ENCODE measurements at regions not wholly inside any gene's neighbourhood (a gene's known extent, or its start where the extent isn't known, plus 50 kb on each side); places are given as distances from the start of the nearest gene placed in this dataset.
"Not testable (repeated sequence)": the region's sequence is repeated elsewhere in the genome, so short reads cannot be mapped to it uniquely, and the experiment has no call there.

- ATAC-seq; DNase-seq; H3K36me3 ChIP-seq; H3K27me3 ChIP-seq; H3K27ac ChIP-seq; H3K9me3 ChIP-seq; H3K4me3 ChIP-seq; H3K4me1 ChIP-seq; intact Hi-C loops (cut with DNase I): not testable (repeated sequence)
- WGBS, 2 donors, result 100% methylated on average over 1 of the region's 1 CpG; no CpG with 5 or more reads in 1 of the 2 donors
These were observed 182.5 kb upstream of the FAM20C start for GRCh38 chr7:9919-10318.

DNA sequence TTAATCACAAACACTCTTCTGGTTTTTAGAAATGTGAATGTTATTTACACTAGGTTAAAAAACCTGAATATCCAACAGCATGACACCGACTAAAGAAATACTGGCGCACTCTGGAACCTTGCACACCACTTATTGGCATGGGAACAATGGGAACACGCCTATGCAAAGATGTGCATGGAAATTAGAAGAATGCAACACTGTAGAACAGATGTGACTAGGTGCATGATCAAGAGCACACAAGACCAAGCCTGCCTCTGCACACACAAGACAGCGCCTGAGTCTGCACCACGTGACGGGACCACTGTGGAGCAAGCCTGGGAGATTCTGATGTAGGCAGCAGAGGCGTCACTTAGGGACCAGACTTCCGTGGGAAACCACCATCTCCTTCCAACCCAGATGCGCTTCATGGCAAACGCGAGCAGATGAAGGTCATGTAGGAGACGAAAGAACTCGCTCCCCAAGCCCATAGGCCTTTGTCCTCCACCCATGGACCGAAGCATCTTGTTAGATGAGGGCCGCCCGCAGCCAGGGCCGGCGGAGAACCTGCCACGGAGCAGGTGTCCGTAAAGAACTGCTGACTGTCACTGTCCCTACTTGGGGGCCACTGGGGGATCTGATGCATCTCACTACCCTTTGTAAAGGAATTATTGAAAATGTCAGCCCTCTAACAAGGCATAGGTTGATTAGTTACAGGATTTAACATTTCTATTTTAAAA, 159.6 kb upstream of the FAM20C start:
- H3K4me1 ChIP-seq; H3K27ac ChIP-seq; H3K4me3 ChIP-seq; intact Hi-C loops (cut with DNase I); H3K36me3 ChIP-seq; ATAC-seq; H3K9me3 ChIP-seq; H3K27me3 ChIP-seq; DNase-seq: not testable (repeated sequence)
- WGBS, 2 donors, result 89 to 94% methylated on average over 8 to 9 of the region's 20 CpGs

DNA sequence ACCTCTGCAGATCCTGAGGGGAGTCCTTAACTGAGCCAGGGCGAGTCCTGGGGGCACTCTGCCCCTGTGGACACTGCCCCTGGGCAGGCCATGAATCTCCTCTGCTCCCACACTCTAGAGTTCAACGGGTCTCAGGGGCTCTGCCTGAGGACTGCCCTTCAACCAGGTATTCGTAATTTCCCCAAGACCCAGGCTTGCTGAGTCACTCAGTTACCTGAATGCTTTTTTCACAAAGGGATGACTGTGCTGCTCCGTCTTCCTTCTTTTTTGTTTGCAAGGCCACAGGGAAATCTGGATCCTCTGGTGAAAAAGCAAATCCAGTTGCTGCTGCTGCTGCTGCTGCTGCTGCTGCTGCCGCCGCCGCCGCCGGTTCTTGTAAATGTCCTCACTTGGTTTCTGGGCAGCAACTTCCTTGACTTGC, 157.2 kb upstream of the FAM20C start:
- DNase-seq, result not testable (repeated sequence)

GRCh38 chr7:36539-36938, 155.8 kb upstream of the FAM20C start:
- H3K9me3 ChIP-seq; H3K4me1 ChIP-seq; H3K27me3 ChIP-seq; DNase-seq; H3K27ac ChIP-seq; H3K4me3 ChIP-seq; intact Hi-C loops (cut with DNase I); H3K36me3 ChIP-seq: not testable (repeated sequence)
- peak; percentile 83 to 96 (median 92) for ATAC-seq
- no CpG with 5 or more reads among the region's 4 CpGs for WGBS, 2 donors

More for the DNA sequence above, 157.2 kb upstream of the FAM20C start:
- H3K9me3 ChIP-seq; H3K27me3 ChIP-seq; H3K4me1 ChIP-seq; intact Hi-C loops (cut with DNase I); H3K36me3 ChIP-seq: not testable (repeated sequence)
- Histone ChIP-seq H3K27ac (peak overlapping the region in 1 of 10 donors; percentile 84), H3K4me3 (peak overlapping the region in 1 of 10 donors; percentile 47)
- 78 to 86% methylated on average over 9 of the region's 9 CpGs for WGBS, 2 donors
- ATAC-seq, result peak in 1 of 8 donors; percentile 23

- ATAC-seq; H3K9me3 ChIP-seq; H3K4me3 ChIP-seq; H3K27me3 ChIP-seq; DNase-seq; intact Hi-C loops (cut with DNase I); H3K36me3 ChIP-seq: not testable (repeated sequence)
- peaks cover 0 to 10% (median 0%) of the 10 kb centered on the region in 9 donors for H3K4me1 ChIP-seq
- peak overlapping the region in 1 of 10 donors; percentile 64 for H3K27ac ChIP-seq
- 95 to 96% methylated on average over 10 of the region's 10 CpGs for WGBS, 2 donors
These were observed 154.7 kb upstream of the FAM20C start for GRCh38 chr7:37656-38055.

DNA sequence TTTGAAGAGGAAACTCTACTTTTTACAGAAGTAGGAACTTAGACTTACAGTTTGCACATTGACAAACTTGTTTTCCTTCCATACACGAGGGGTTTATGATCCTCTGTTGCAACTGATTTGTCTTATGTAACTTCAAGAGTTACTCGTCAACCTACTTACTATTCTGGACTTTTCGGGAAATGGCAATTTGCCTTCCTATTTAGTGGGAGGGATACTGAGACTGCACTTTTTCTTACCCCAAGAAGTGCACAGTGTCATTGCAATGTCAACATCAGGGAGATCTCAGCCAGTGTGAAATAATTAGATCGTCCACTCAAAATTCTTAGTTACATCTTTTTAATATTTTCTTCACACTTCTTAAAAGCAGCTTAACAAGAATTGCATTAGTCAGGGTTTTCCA, 153.9 kb upstream of the FAM20C start:
- H3K36me3 ChIP-seq; H3K4me3 ChIP-seq; H3K27ac ChIP-seq; intact Hi-C loops (cut with DNase I); DNase-seq; H3K9me3 ChIP-seq: not testable (repeated sequence)
- Histone ChIP-seq H3K4me1 (peaks cover 0 to 10% (median 0%) of the 10 kb centered on the region in 9 donors), H3K27me3 (peaks cover 0 to 12% (median 0%) of the 10 kb centered on the region in 7 donors)
- WGBS, 2 donors, result 58 to 68% methylated on average over 1 to 3 of the region's 4 CpGs
- peak in 3 of 8 donors; percentile 21 to 50 (median 25) for ATAC-seq

GRCh38 chr7:39984-40740, 152.2 kb upstream of the FAM20C start:
- H3K4me3 ChIP-seq; DNase-seq; H3K27ac ChIP-seq; H3K9me3 ChIP-seq; intact Hi-C loops (cut with DNase I); H3K36me3 ChIP-seq; ATAC-seq: not testable (repeated sequence)
- H3K4me1 ChIP-seq, result peaks cover 0 to 10% (median 0%) of the 10 kb centered on the region in 9 donors
- H3K27me3 ChIP-seq, result peaks cover 0 to 24% (median 3%) of the 10 kb centered on the region in 7 donors
- WGBS, 2 donors, result 50 to 58% methylated on average over 4 of the region's 5 CpGs
- TF ChIP-seq, protein P1, sequence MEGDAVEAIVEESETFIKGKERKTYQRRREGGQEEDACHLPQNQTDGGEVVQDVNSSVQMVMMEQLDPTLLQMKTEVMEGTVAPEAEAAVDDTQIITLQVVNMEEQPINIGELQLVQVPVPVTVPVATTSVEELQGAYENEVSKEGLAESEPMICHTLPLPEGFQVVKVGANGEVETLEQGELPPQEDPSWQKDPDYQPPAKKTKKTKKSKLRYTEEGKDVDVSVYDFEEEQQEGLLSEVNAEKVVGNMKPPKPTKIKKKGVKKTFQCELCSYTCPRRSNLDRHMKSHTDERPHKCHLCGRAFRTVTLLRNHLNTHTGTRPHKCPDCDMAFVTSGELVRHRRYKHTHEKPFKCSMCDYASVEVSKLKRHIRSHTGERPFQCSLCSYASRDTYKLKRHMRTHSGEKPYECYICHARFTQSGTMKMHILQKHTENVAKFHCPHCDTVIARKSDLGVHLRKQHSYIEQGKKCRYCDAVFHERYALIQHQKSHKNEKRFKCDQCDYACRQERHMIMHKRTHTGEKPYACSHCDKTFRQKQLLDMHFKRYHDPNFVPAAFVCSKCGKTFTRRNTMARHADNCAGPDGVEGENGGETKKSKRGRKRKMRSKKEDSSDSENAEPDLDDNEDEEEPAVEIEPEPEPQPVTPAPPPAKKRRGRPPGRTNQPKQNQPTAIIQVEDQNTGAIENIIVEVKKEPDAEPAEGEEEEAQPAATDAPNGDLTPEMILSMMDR (IDR thresholded peaks at IDR 0.05), result peak in 2 of 9 donors; percentile 6 to 17
